Right atrium auricular region (tissue), 2 donors: ENCODE measurements at regions not wholly inside any gene's neighbourhood (a gene's known extent, or its start where the extent isn't known, plus 50 kb on each side); places are given as distances from the start of the nearest gene placed in this dataset.

ENCODE experiments used
- DNase-seq: peaks from one replicate; pipeline ENCODE4 v3.0.0-alpha.2; 2019; ENCODE audit warnings: low spot score
- H3K27ac ChIP-seq, 2 donors: fragments of 200-600 bp; sonication (generic); 1 replicate in 1 of 2; 2 replicates in 1 of 2; pipeline ENCODE4 v1.5.1; 2016 to 2019
- H3K27me3 ChIP-seq, 2 donors: fragments of 200-600 bp; sonication (generic); one replicate each; pipeline versions ENCODE4 v1.5.1 to v1.6.0; 2017 to 2019
- H3K36me3 ChIP-seq: fragments of 200-600 bp; sonication (generic); one replicate; pipeline ENCODE4 v1.5.1; 2016
- H3K4me1 ChIP-seq, 2 donors: fragments of 200-600 bp; sonication (generic); one replicate each; pipeline versions ENCODE4 v1.5.1 to v1.6.0; 2017 to 2019
- H3K4me3 ChIP-seq, 2 donors: fragments of 200-600 bp; sonication (generic); 1 replicate in 1 of 2; 2 replicates in 1 of 2; pipeline ENCODE4 v1.5.1; 2017 to 2019; ENCODE audit warnings: mild to moderate bottlenecking in 1 of 2, moderate library complexity in 1 of 2
- H3K9me3 ChIP-seq, 2 donors: fragments of 200-600 bp; sonication (generic); one replicate each; pipeline ENCODE4 v1.5.1; 2019
- CTCF ChIP-seq, 2 donors: fragments of 200-600 bp; sonication (generic); IDR thresholded peaks; one replicate each; pipeline ENCODE4 v1.5.1; 2019; ENCODE audit warnings: antibody characterized with exemption in 2 of 2

GRCh38 chr11:109109571-109110315 lies 312.2 kb upstream of the C11orf87 start:
- no peak overlapping the region for H3K27ac ChIP-seq
- H3K36me3 ChIP-seq: no peaks in the 10 kb centered on the region

GRCh38 chr11:109112261-109112660 lies 309.7 kb upstream of the C11orf87 start:
- Histone ChIP-seq H3K27me3 (no peaks in the 10 kb centered on the region), H3K36me3 (no peaks in the 10 kb centered on the region), H3K9me3 (no peaks in the 10 kb centered on the region), H3K27ac (no peak overlapping the region), H3K4me1 (no peaks in the 10 kb centered on the region), H3K4me3 (no peak overlapping the region)
- TF ChIP-seq CTCF (IDR thresholded peaks at IDR 0.05): no peak
- DNase-seq: no peak

More at GRCh38 chr11:109109571-109110315, 312.2 kb upstream of the C11orf87 start:
- Histone ChIP-seq H3K4me3 (no peak overlapping the region), H3K27me3 (no peaks in the 10 kb centered on the region), H3K9me3 (no peaks in the 10 kb centered on the region), H3K4me1 (no peaks in the 10 kb centered on the region)
- no peak for TF ChIP-seq CTCF (IDR thresholded peaks at IDR 0.05)
- DNase-seq: no peak

GRCh38 chr11:109112821-109113280 lies 309.1 kb upstream of the C11orf87 start:
- DNase-seq: no peak
- Histone ChIP-seq H3K27ac (no peak overlapping the region), H3K9me3 (no peaks in the 10 kb centered on the region), H3K36me3 (no peaks in the 10 kb centered on the region), H3K4me1 (no peaks in the 10 kb centered on the region), H3K27me3 (no peaks in the 10 kb centered on the region), H3K4me3 (no peak overlapping the region)
- TF ChIP-seq CTCF (IDR thresholded peaks at IDR 0.05): no peak

GRCh38 chr11:109120341-109120740 lies 301.6 kb upstream of the C11orf87 start:
- Histone ChIP-seq H3K4me3 (no peak overlapping the region), H3K27me3 (no peaks in the 10 kb centered on the region), H3K4me1 (no peaks in the 10 kb centered on the region), H3K27ac (no peak overlapping the region), H3K9me3 (no peaks in the 10 kb centered on the region), H3K36me3 (no peaks in the 10 kb centered on the region)
- TF ChIP-seq CTCF (IDR thresholded peaks at IDR 0.05): no peak
- no peak for DNase-seq

- Histone ChIP-seq H3K4me1 (no peaks in the 10 kb centered on the region), H3K4me3 (no peak overlapping the region), H3K27me3 (no peaks in the 10 kb centered on the region), H3K9me3 (no peaks in the 10 kb centered on the region), H3K36me3 (no peaks in the 10 kb centered on the region), H3K27ac (no peak overlapping the region)
- DNase-seq: no peak
- no peak for TF ChIP-seq CTCF (IDR thresholded peaks at IDR 0.05)
Measured at GRCh38 chr11:109121173-109121932, 300.6 kb upstream of the C11orf87 start.
